ENCODE measurements at regions not wholly inside any gene's neighbourhood (a gene's known extent, or its start where the extent isn't known, plus 50 kb on each side); places are given as distances from the start of the nearest gene placed in this dataset.

DNA sequence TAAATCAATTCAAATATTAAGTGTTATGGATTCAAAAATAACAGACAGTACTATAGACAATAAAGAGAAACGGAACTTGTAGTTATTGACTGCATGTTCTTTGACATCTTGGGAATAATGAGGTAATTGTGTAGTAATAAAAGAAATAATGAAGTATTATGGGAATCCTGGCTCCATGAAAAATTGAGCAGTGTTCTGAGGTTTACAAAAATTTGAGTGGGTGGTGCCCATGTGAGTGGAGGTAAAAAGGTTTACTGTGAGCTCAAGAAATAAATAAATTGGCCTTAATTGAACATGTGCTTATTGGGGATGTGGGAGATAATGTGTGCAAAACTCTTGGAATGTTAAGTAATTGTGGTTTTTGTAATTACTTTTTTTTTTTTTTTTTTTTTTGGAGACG, 1013.7 kb upstream of the GJE1 start:
- no peaks in the 10 kb centered on the region for H3K9me3 ChIP-seq
- H3K4me3 ChIP-seq, result no peak overlapping the region
- TF ChIP-seq CTCF (IDR thresholded peaks at IDR 0.05), result no peak
- TF ChIP-seq POLR2A (IDR thresholded peaks at IDR 0.05), result no peak
- H3K4me1 ChIP-seq, result no peaks in the 10 kb centered on the region
- no peaks in the 10 kb centered on the region for H3K36me3 ChIP-seq
- no peak for DNase-seq
- no peaks in the 10 kb centered on the region for H3K27me3 ChIP-seq
- no peak overlapping the region for H3K27ac ChIP-seq

DNA sequence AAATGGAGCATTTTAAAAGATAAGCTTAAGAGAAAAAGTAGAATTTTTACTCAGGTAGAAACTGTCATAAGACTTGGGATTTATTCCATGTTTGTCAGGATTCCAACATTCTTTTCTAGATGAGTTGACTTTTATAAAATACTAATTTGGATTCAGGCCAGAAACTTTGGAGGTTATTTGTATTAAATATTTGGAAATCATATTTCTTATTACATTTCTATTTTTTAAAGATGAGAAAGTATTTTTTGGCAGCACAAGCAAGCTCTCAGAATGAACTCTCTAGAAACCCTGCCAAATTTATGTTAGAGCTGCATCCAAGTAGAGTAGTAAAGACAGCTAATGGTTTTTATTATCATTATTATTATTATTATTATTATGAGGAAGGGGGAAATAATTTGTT, 1014.9 kb upstream of the GJE1 start:
- no peak overlapping the region for H3K4me3 ChIP-seq
- no peaks in the 10 kb centered on the region for H3K27me3 ChIP-seq
- no peak for TF ChIP-seq CTCF (IDR thresholded peaks at IDR 0.05)
- TF ChIP-seq POLR2A (IDR thresholded peaks at IDR 0.05), result no peak
- H3K36me3 ChIP-seq, result no peaks in the 10 kb centered on the region
- no peak for DNase-seq
- no peaks in the 10 kb centered on the region for H3K4me1 ChIP-seq
- no peak overlapping the region for H3K27ac ChIP-seq
- no peaks in the 10 kb centered on the region for H3K9me3 ChIP-seq

DNA sequence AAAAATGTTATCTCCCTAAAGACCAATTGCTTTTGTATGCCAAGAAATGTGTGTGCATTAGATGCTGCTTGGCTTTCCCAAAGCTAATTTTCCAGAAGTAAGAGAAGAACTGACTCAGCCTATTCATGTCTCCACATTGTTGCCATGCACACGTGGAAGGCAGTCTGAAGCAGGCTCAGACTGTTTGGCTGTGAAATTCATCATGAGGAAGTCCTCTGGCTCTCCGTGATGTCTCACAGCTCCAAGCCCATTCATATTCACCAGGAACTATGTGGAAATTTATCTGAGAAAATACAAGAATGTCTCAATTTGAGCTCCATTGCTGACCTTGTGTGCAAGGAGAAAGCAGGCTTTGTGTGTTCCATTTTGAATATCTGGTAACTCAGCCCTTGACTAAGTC, 1022.2 kb upstream of the GJE1 start:
- Histone ChIP-seq H3K4me1 (no peaks in the 10 kb centered on the region), H3K9me3 (no peaks in the 10 kb centered on the region), H3K4me3 (no peak overlapping the region), H3K27me3 (no peaks in the 10 kb centered on the region), H3K27ac (no peak overlapping the region), H3K36me3 (no peaks in the 10 kb centered on the region)
- TF ChIP-seq POLR2A (IDR thresholded peaks at IDR 0.05) (no peak), CTCF (IDR thresholded peaks at IDR 0.05) (no peak)
- no peak for DNase-seq

DNA sequence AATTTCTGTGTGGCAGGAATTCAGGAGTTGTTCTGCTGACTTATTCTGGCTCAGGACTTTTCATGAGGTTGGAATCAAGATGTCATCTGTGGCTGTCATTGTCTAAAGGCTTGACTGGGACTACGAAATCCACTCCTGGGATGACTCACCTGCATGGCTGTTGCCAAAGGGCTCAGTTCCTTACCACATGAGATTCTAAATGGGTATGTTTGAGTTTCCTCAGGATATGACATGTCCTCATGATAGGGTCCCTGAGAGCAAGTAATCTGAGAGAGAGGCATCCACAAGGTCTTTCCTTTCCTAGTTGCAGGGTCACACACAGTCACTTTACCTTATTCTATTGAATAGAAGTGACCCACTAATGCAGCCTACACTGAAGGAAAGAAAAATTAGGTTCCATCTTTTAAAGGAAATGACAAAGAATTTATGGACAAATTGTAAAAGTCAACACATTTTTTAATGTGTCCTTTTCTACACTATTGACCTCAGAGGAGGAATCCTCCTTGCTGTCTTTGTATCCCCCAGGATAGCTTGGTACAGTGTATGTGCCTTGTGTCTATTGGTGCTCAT, 1025.0 kb upstream of the GJE1 start:
- H3K36me3 ChIP-seq, result no peaks in the 10 kb centered on the region
- DNase-seq, result no peak
- H3K4me1 ChIP-seq, result no peaks in the 10 kb centered on the region
- TF ChIP-seq POLR2A (IDR thresholded peaks at IDR 0.05), result no peak
- no peak for TF ChIP-seq CTCF (IDR thresholded peaks at IDR 0.05)
- H3K9me3 ChIP-seq, result no peaks in the 10 kb centered on the region
- H3K4me3 ChIP-seq, result no peak overlapping the region
- H3K27me3 ChIP-seq, result no peaks in the 10 kb centered on the region
- H3K27ac ChIP-seq, result no peak overlapping the region

DNA sequence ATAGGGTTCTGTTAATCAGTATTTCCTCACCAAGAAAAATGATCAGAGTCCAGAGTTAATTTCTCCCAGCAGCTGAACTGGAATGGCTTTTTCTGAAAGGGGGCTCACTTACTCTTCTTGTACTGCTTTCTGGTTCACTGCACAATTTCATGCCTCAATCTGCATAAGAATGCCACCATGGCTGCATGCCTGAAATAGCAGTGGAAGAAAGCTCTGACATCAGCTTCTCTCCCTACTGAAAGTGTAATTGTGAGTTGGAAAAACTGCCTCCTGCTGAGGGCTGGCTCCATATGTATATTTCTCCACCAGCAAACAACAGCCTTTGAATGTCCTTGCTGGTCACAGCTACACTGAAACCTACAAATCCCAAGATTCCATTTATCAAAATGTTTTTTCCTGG, 1027.2 kb upstream of the GJE1 start:
- H3K9me3 ChIP-seq, result no peaks in the 10 kb centered on the region
- H3K36me3 ChIP-seq, result no peaks in the 10 kb centered on the region
- H3K27ac ChIP-seq, result no peak overlapping the region
- TF ChIP-seq CTCF (IDR thresholded peaks at IDR 0.05) (no peak), POLR2A (IDR thresholded peaks at IDR 0.05) (no peak)
- no peaks in the 10 kb centered on the region for H3K27me3 ChIP-seq
- DNase-seq, result no peak
- H3K4me1 ChIP-seq, result no peaks in the 10 kb centered on the region
- no peak overlapping the region for H3K4me3 ChIP-seq

GRCh38 chr6:141103246-141103645, 1029.5 kb upstream of the GJE1 start:
- Histone ChIP-seq H3K36me3 (no peaks in the 10 kb centered on the region), H3K4me1 (no peaks in the 10 kb centered on the region), H3K4me3 (no peak overlapping the region), H3K9me3 (no peaks in the 10 kb centered on the region), H3K27me3 (no peaks in the 10 kb centered on the region), H3K27ac (no peak overlapping the region)
- no peak for DNase-seq
- TF ChIP-seq CTCF (IDR thresholded peaks at IDR 0.05), result no peak
- no peak for TF ChIP-seq POLR2A (IDR thresholded peaks at IDR 0.05)

Data from Peyer's patch (tissue), 4 donors.